Natural killer cell (primary cell): ENCODE measurements at regions not wholly inside any gene's neighbourhood (a gene's known extent, or its start where the extent isn't known, plus 50 kb on each side); places are given as distances from the start of the nearest gene placed in this dataset.

Experiments
- ATAC-seq, 3 donors: fragments of 150-1000 bp in 2 of 3; fragments of 200-7000 bp in 1 of 3; cut with Tn5 transposase; 1 replicate in 1 of 3; 2 replicates in 2 of 3; pipeline ENCODE4 v1.10.0; 2021; ENCODE audit warnings: mild to moderate bottlenecking in 2 of 3, moderate library complexity in 2 of 3
- DNase-seq, 2 donors: peaks; one replicate each; pipeline versions ENCODE4 v3.0.0 to v3.0.0-alpha.2; 2013 to 2021; ENCODE audit warnings: mixed read lengths in 1 of 2
- H3K27ac ChIP-seq: one replicate; pipeline ENCODE4 v1.5.1; 2013; ENCODE audit warnings: mild to moderate bottlenecking, low read length
- H3K27me3 ChIP-seq: one replicate; pipeline ENCODE4 v1.6.1; 2013; ENCODE audit warnings: low read length; ENCODE audit not compliant: control insufficient read depth, insufficient read depth
- H3K36me3 ChIP-seq: one replicate; pipeline ENCODE4 v1.6.1; 2013; ENCODE audit warnings: low read length; ENCODE audit not compliant: control insufficient read depth, insufficient read depth
- H3K4me1 ChIP-seq: one replicate; pipeline ENCODE4 v1.6.1; 2013; ENCODE audit warnings: low read length; ENCODE audit not compliant: control insufficient read depth, insufficient read depth
- H3K4me3 ChIP-seq: one replicate; pipeline ENCODE4 v1.5.1; 2013; ENCODE audit warnings: low read length
- H3K9me3 ChIP-seq: one replicate; pipeline ENCODE4 v1.6.1; 2013; ENCODE audit warnings: low read length; ENCODE audit not compliant: control insufficient read depth, insufficient read depth
- H3K27ac Mint-ChIP-seq, 2 donors: one replicate each; pipeline ENCODE4 v1.8.0; 2022; ENCODE audit warnings: mild to moderate bottlenecking in 2 of 2, mixed read lengths in 2 of 2, moderate library complexity in 1 of 2
- H3K27me3 Mint-ChIP-seq, 2 donors: one replicate each; pipeline ENCODE4 v1.8.0; 2022; ENCODE audit warnings: low read depth in 2 of 2, mixed read lengths in 2 of 2
- H3K36me3 Mint-ChIP-seq: one replicate; pipeline ENCODE4 v1.8.0; 2022; ENCODE audit warnings: mixed read lengths
- H3K4me1 Mint-ChIP-seq, 2 donors: one replicate each; pipeline ENCODE4 v1.8.0; 2022; ENCODE audit warnings: mixed read lengths in 2 of 2
- H3K4me3 Mint-ChIP-seq: one replicate; pipeline ENCODE4 v1.8.0; 2022; ENCODE audit warnings: mild to moderate bottlenecking, moderate library complexity, mixed read lengths
- H3K9me3 Mint-ChIP-seq, 2 donors: one replicate each; pipeline ENCODE4 v1.8.0; 2022; ENCODE audit warnings: mixed read lengths in 2 of 2
- WGBS: methylation state at CpG from one replicate; pipeline ENCODE4 v1.1.7; 2013; ENCODE audit warnings: missing lambda C conversion rate; ENCODE audit not compliant: insufficient coverage; 5-methylcytosine and 5-hydroxymethylcytosine counted together
- intact Hi-C: fragments of 100-400 bp; cut with micrococcal nuclease; formaldehyde crosslinking; loops from one replicate; pipeline ENCODE4 v1.14.2; 2022
- TF ChIP-seq, protein P1 (sequence below): fragments of 200-600 bp; IDR thresholded peaks from one replicate; pipeline ENCODE4 v1.8.0; 2022; ENCODE audit warnings: antibody characterized with exemption

DNA sequence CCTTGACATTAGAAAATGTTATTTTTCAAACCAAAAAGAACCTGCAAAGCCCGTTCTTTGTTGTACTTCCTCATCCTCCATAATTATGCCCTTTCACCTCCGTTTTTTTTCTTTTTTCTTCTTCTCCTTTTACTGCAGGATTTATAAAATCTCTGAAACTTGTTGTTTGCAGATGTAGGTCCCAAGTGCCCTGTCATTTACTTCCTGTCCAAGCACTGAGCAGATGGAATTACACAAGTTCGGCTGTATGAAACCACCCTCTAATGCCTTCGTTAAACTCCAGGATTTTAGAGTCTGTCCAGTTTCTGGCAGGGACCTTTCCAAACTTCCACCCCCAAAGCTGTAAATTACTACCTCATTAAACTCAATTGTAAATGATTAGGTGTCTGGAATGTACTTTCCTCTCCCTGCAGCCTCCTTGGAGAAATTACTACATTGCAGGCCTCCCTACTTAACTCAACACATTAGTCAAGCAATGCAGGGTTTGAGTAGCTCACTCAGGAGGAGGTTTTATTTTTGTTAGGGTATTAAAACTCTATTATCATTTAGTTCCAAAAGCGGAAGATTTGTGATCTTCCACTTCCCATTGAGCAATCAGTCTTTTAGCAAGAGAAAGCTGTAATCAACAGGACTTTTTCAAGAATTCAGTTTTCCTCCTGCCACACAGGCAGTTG lies 125.6 kb upstream of the LPAR1 start:
- no peak for ATAC-seq
- no peaks in the 10 kb centered on the region for H3K4me1 ChIP-seq
- H3K36me3 ChIP-seq, result no peaks in the 10 kb centered on the region
- no peak overlapping the region for H3K27ac ChIP-seq
- no peak for DNase-seq
- no peaks in the 10 kb centered on the region for H3K27me3 ChIP-seq
- TF ChIP-seq, protein P1, sequence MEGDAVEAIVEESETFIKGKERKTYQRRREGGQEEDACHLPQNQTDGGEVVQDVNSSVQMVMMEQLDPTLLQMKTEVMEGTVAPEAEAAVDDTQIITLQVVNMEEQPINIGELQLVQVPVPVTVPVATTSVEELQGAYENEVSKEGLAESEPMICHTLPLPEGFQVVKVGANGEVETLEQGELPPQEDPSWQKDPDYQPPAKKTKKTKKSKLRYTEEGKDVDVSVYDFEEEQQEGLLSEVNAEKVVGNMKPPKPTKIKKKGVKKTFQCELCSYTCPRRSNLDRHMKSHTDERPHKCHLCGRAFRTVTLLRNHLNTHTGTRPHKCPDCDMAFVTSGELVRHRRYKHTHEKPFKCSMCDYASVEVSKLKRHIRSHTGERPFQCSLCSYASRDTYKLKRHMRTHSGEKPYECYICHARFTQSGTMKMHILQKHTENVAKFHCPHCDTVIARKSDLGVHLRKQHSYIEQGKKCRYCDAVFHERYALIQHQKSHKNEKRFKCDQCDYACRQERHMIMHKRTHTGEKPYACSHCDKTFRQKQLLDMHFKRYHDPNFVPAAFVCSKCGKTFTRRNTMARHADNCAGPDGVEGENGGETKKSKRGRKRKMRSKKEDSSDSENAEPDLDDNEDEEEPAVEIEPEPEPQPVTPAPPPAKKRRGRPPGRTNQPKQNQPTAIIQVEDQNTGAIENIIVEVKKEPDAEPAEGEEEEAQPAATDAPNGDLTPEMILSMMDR, result no peak
- 61% methylated on average over 5 of the region's 5 CpGs for WGBS
- H3K9me3 Mint-ChIP-seq, result peaks cover 9 to 11% of the 10 kb centered on the region in 2 donors
- intact Hi-C loops, result no loop called here
- H3K27ac Mint-ChIP-seq, result no peak overlapping the region
- H3K9me3 ChIP-seq, result peaks cover 7% of the 10 kb centered on the region
- no peaks in the 10 kb centered on the region for H3K4me1 Mint-ChIP-seq
- no peaks in the 10 kb centered on the region for H3K27me3 Mint-ChIP-seq
- peaks cover 12% of the 10 kb centered on the region for H3K36me3 Mint-ChIP-seq
- no peak overlapping the region for H3K4me3 ChIP-seq
- no peak overlapping the region for H3K4me3 Mint-ChIP-seq

DNA sequence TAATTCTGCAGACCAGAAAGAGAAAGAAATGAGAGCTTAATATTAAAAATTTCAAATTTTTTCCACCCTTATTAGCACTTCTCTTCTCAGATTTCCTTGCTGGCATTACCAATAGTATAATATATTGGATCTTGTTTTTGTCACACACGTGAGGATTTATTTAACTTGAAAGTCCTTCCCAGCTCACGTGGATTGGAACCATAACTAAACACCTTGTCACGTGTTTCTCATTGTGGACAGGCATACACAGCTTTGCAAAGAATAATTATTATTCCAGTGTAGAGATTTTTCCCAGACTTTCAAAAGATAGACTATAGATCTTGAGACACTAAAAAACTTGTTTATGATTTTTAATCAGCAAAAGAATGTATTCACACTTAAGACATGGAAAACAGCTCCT lies 123.8 kb upstream of the LPAR1 start:
- TF ChIP-seq, protein P1, result no peak
- Mint-ChIP-seq H3K4me3 (no peak overlapping the region), H3K27ac (no peak overlapping the region), H3K36me3 (peaks cover 5% of the 10 kb centered on the region), H3K9me3 (peaks cover 3 to 6% of the 10 kb centered on the region in 2 donors), H3K4me1 (no peaks in the 10 kb centered on the region), H3K27me3 (no peaks in the 10 kb centered on the region)
- no peaks in the 10 kb centered on the region for H3K36me3 ChIP-seq
- no peaks in the 10 kb centered on the region for H3K27me3 ChIP-seq
- intact Hi-C loops, result no loop called here
- no peak overlapping the region for H3K4me3 ChIP-seq
- no peak for ATAC-seq
- DNase-seq, result no peak
- no peak overlapping the region for H3K27ac ChIP-seq
- H3K9me3 ChIP-seq, result peaks cover 7% of the 10 kb centered on the region
- 85% methylated on average over 3 of the region's 3 CpGs for WGBS
- no peaks in the 10 kb centered on the region for H3K4me1 ChIP-seq

DNA sequence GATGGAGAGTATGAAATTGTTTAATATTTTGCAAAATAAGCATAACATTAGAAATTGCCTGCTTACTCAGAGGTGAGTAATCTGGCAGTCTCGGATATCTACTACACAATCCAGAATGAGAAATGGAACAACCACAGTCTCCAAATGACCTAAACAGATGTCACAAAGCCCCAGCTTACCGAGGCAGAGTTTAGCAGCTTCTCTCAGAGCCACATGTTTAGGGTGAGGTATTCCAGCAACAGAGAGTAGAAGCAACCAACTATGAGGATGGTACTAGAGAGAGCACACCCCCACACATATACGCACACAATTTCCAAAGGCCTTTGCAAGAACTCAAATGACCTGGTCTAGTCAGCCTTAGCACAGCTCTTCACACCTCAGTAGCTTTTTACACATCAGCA lies 122.7 kb upstream of the LPAR1 start:
- H3K4me1 Mint-ChIP-seq, result no peaks in the 10 kb centered on the region
- 83% methylated on average over 2 of the region's 3 CpGs for WGBS

More for the DNA sequence above, 122.7 kb upstream of the LPAR1 start:
- TF ChIP-seq, protein P1, result no peak
- Mint-ChIP-seq H3K27me3 (no peaks in the 10 kb centered on the region), H3K36me3 (no peaks in the 10 kb centered on the region), H3K9me3 (peaks cover 0 to 6% of the 10 kb centered on the region in 2 donors), H3K4me3 (no peak overlapping the region), H3K27ac (no peak overlapping the region)
- H3K27ac ChIP-seq, result no peak overlapping the region
- H3K9me3 ChIP-seq, result peaks cover 2% of the 10 kb centered on the region
- H3K4me1 ChIP-seq, result no peaks in the 10 kb centered on the region
- H3K27me3 ChIP-seq, result no peaks in the 10 kb centered on the region
- no peaks in the 10 kb centered on the region for H3K36me3 ChIP-seq
- H3K4me3 ChIP-seq, result no peak overlapping the region
- intact Hi-C loops, result no loop called here
- DNase-seq, result no peak
- no peak for ATAC-seq
